HCT116 (cell line): ENCODE measurements at regions not wholly inside any gene's neighbourhood (a gene's known extent, or its start where the extent isn't known, plus 50 kb on each side); places are given as distances from the start of the nearest gene placed in this dataset.

Experiments
- ATAC-seq: fragments of 200-7000 bp; cut with Tn5 transposase; 2 replicates; pipeline ENCODE4 v1.9.1; 2020; ENCODE audit warnings: mild to moderate bottlenecking, moderate library complexity
- BruUV-seq: library from RNA; stranded (reverse); fragments of 400-500 nt; replicated peaks from 2 replicates; lab custom pipeline; 2021; lab: Mats Ljungman, UMichigan
- CTCF ChIA-PET: fragments of 300-600 bp; sonication (Branson Sonifier 250); formaldehyde crosslinking; loops from one replicate; lab custom pipeline; 2021; ENCODE audit warnings: antibody characterized with exemption; lab: Charles Lee
- POLR2A ChIA-PET: fragments of 300-600, 350-600 bp; sonication (Branson Sonifier 250); formaldehyde crosslinking; loops from one replicate; lab custom pipeline; 2021; ENCODE audit warnings: antibody characterized with exemption; lab: Charles Lee
- RAD21 ChIA-PET, 2 experiments: fragments of 300-600 bp; sonication (Branson Sonifier 250); formaldehyde crosslinking; loops; one replicate each; lab custom pipeline; 2023; ENCODE audit warnings: low total read pairs in 2 of 2; ENCODE audit not compliant: uncharacterized antibody in 2 of 2, unreplicated experiment in 2 of 2, low non-redundant PET in 1 of 2; lab: Charles Lee
- DNase-seq: peaks from one replicate; pipeline ENCODE4 v3.0.0-alpha.2; 2010; ENCODE audit warnings: low read depth, low spot score
- H2AFZ ChIP-seq: fragments of 200-600 bp; shearing (Covaris generic), sonication (generic); 2 replicates; pipeline ENCODE4 v1.6.1; 2017; ENCODE audit warnings: low read depth, mixed run types, mixed read lengths, antibody characterized with exemption, low read length; ENCODE audit not compliant: poor library complexity, severe bottlenecking
- H3K27ac ChIP-seq: 2 replicates; pipeline ENCODE4 v1.5.1; 2012; ENCODE audit warnings: low read depth, low read length
- H3K27me3 ChIP-seq: fragments of 200-600 bp; sonication (generic); 2 replicates; pipeline ENCODE4 v1.6.1; 2016; ENCODE audit warnings: mixed run types, low read length, mixed read lengths; ENCODE audit not compliant: insufficient read depth
- H3K36me3 ChIP-seq, 2 experiments: fragments of 200-500 bp in 1 of 2; fragments of 200-600 bp in 1 of 2; sonication (Bioruptor generic) in 1 of 2; sonication (generic) in 1 of 2; 2 replicates each; pipeline versions ENCODE4 v1.5.1 to v1.6.1; 2014 to 2016; ENCODE audit warnings: low read length in 2 of 2, inconsistent platforms in 1 of 2, mixed read lengths in 1 of 2, mixed run types in 1 of 2; ENCODE audit not compliant: insufficient read depth in 2 of 2, control insufficient read depth in 1 of 2
- H3K4me1 ChIP-seq, 2 experiments: fragments of 200-600 bp in 1 of 2; sonication (generic) in 1 of 2; 2 replicates each; pipeline versions ENCODE4 v1.5.1 to v1.6.1; 2012 to 2017; ENCODE audit warnings: low read length in 2 of 2, inconsistent platforms in 1 of 2, mild to moderate bottlenecking in 1 of 2, mixed read lengths in 1 of 2, mixed run types in 1 of 2, moderate library complexity in 1 of 2; ENCODE audit not compliant: insufficient read depth in 2 of 2, control insufficient read depth in 1 of 2
- H3K4me2 ChIP-seq: fragments of 200-600 bp; sonication (generic); 2 replicates; pipeline ENCODE4 v1.6.1; 2017; ENCODE audit warnings: mixed run types, low read length, mixed read lengths
- H3K4me3 ChIP-seq, 2 experiments: fragments of 200-600 bp in 1 of 2; sonication (generic) in 1 of 2; replicated peaks in 1 of 2; 2 replicates each; pipeline ENCODE4 v1.5.1; 2011 to 2016; ENCODE audit warnings: low read length in 2 of 2, control low read depth in 1 of 2, low read depth in 1 of 2, mild to moderate bottlenecking in 1 of 2, mixed read lengths in 1 of 2, mixed run types in 1 of 2
- H3K79me2 ChIP-seq: fragments of 200-600 bp; sonication (generic); 2 replicates; pipeline ENCODE4 v1.6.1; 2017; ENCODE audit warnings: mild to moderate bottlenecking, mixed run types, low read length, moderate library complexity, mixed read lengths; ENCODE audit not compliant: insufficient read depth
- H3K9ac ChIP-seq: fragments of 200-600 bp; sonication (generic); 2 replicates; pipeline ENCODE4 v1.6.1; 2016; ENCODE audit warnings: low read length, mixed read lengths
- H3K9me2 ChIP-seq: fragments of 200-600 bp; sonication (generic), shearing (Covaris generic); 2 replicates; pipeline ENCODE4 v1.6.1; 2017; ENCODE audit warnings: mixed run types, mild to moderate bottlenecking, moderate library complexity; ENCODE audit not compliant: insufficient read depth
- H3K9me3 ChIP-seq, 2 experiments: fragments of 200-500 bp in 1 of 2; fragments of 200-600 bp in 1 of 2; sonication (Bioruptor generic) in 1 of 2; sonication (generic) in 1 of 2; 2 replicates each; pipeline ENCODE4 v1.6.1; 2014 to 2017; ENCODE audit warnings: low read length in 2 of 2, mixed read lengths in 2 of 2, inconsistent platforms in 1 of 2, low read depth in 1 of 2, mild to moderate bottlenecking in 1 of 2, mixed run types in 1 of 2, moderate library complexity in 1 of 2; ENCODE audit not compliant: control insufficient read depth in 1 of 2, insufficient read depth in 1 of 2
- H4K20me1 ChIP-seq: fragments of 200-600 bp; sonication (generic), shearing (Covaris generic); 2 replicates; pipeline ENCODE4 v1.6.1; 2017; ENCODE audit warnings: mixed run types, mild to moderate bottlenecking, moderate library complexity; ENCODE audit not compliant: insufficient read depth
- CBX3 ChIP-seq: IDR thresholded peaks from 2 replicates; pipeline ENCODE4 v1.6.1; 2012; ENCODE audit warnings: low read depth
- CEBPB ChIP-seq: IDR thresholded peaks from 2 replicates; pipeline ENCODE4 v1.6.1; 2012; ENCODE audit warnings: low read depth
- EGR1 ChIP-seq: IDR thresholded peaks from 2 replicates; pipeline ENCODE4 v1.6.1; 2012; ENCODE audit warnings: low read depth
- ELF1 ChIP-seq: IDR thresholded peaks from 2 replicates; pipeline ENCODE4 v1.6.1; 2012; ENCODE audit warnings: low read depth, borderline replicate concordance
- EZH2 ChIP-seq: fragments of 200-600 bp; sonication (generic); IDR thresholded peaks from 2 replicates; pipeline ENCODE4 v1.6.1; 2017; ENCODE audit warnings: antibody characterized with exemption, mixed run types
- EZH2phosphoT487 ChIP-seq: fragments of 200-600 bp; IDR thresholded peaks from 2 replicates; pipeline ENCODE4 v1.6.1; 2018; ENCODE audit warnings: antibody characterized with exemption, borderline replicate concordance
- FOSL1 ChIP-seq: IDR thresholded peaks from 2 replicates; pipeline ENCODE4 v1.6.1; 2012; ENCODE audit warnings: low read depth
- JUND ChIP-seq: IDR thresholded peaks from 2 replicates; pipeline ENCODE4 v1.6.1; 2012
- MAX ChIP-seq: IDR thresholded peaks from 2 replicates; pipeline ENCODE4 v1.6.1; 2012
- POLR2AphosphoS5 ChIP-seq: IDR thresholded peaks from 2 replicates; pipeline ENCODE4 v1.6.1; 2011; ENCODE audit warnings: mild to moderate bottlenecking, low read depth, low read length, moderate library complexity
- RAD21 ChIP-seq: IDR thresholded peaks from 2 replicates; pipeline ENCODE4 v1.6.1; 2012; ENCODE audit warnings: low read depth, mild to moderate bottlenecking
- REST ChIP-seq: IDR thresholded peaks from 2 replicates; pipeline ENCODE4 v1.6.1; 2012; ENCODE audit warnings: low read depth
- SIN3A ChIP-seq: IDR thresholded peaks from 2 replicates; pipeline ENCODE4 v1.6.1; 2012; ENCODE audit warnings: low read depth
- SP1 ChIP-seq: IDR thresholded peaks from 2 replicates; pipeline ENCODE4 v1.6.1; 2012; ENCODE audit warnings: low read depth
- SRF ChIP-seq: IDR thresholded peaks from 2 replicates; pipeline ENCODE4 v1.6.1; 2012; ENCODE audit warnings: low read depth
- YY1 ChIP-seq: IDR thresholded peaks from 2 replicates; pipeline ENCODE4 v1.6.1; 2011; ENCODE audit warnings: low read length, low read depth, moderate library complexity, mild to moderate bottlenecking; ENCODE audit not compliant: insufficient replicate concordance; ENCODE audit errors: extremely low read depth
- ZBTB33 ChIP-seq: IDR thresholded peaks from 2 replicates; pipeline ENCODE4 v1.6.1; 2011; ENCODE audit warnings: mild to moderate bottlenecking, low read length, moderate library complexity; ENCODE audit not compliant: insufficient replicate concordance; ENCODE audit errors: extremely low read depth
- ZFX ChIP-seq: fragments of 450-650 bp; IDR thresholded peaks from 2 replicates; pipeline ENCODE4 v1.6.1; 2017
- ZNF274 ChIP-seq: fragments of 200-500 bp; sonication (Bioruptor generic); IDR thresholded peaks from 2 replicates; pipeline ENCODE4 v1.6.1; 2014; ENCODE audit warnings: mild to moderate bottlenecking, low read depth, low read length, inconsistent platforms
- intact Hi-C: fragments of 100-400 bp; cut with micrococcal nuclease; formaldehyde crosslinking; loops from 2 replicates; pipeline ENCODE4 v1.10.0; 2022

GRCh38 chr1:217981430-217981829 lies 303.7 kb upstream of the RRP15 start:
- Histone ChIP-seq H3K4me2 (no peak overlapping the region), H3K36me3 (no peaks in the 10 kb centered on the region), H3K79me2 (no peaks in the 10 kb centered on the region), H3K27me3 (no peaks in the 10 kb centered on the region), H3K9ac (no peak overlapping the region), H3K27ac (no peak overlapping the region), H4K20me1 (no peaks in the 10 kb centered on the region), H3K4me1 (no peaks in the 10 kb centered on the region), H2AFZ (no peak overlapping the region), H3K9me3 (no peaks in the 10 kb centered on the region), H3K9me2 (no peaks in the 10 kb centered on the region), H3K4me3 (no peak overlapping the region)
- ChIA-PET CTCF (no interaction called here), RAD21 (no interaction called here), POLR2A (no interaction called here)
- intact Hi-C loops: no loop called here
- ATAC-seq (no peak), DNase-seq (no peak)
- TF ChIP-seq RAD21: no peak
- no peak for TF ChIP-seq SRF
- TF ChIP-seq POLR2AphosphoS5: no peak
- TF ChIP-seq FOSL1: no peak
- no peak for TF ChIP-seq SIN3A
- no peak for TF ChIP-seq MAX
- no peak for TF ChIP-seq ZNF274
- TF ChIP-seq EZH2: no peak
- no peak for TF ChIP-seq ZFX
- TF ChIP-seq REST: no peak
- no peak for TF ChIP-seq EGR1
- TF ChIP-seq CEBPB: no peak
- TF ChIP-seq EZH2phosphoT487: no peak
- TF ChIP-seq ZBTB33: no peak
- TF ChIP-seq CBX3: no peak
- TF ChIP-seq ELF1: no peak
- no peak for TF ChIP-seq JUND
- no peak for TF ChIP-seq SP1
- no peak for TF ChIP-seq YY1
- no TSS peak for BruUV-seq
